Erythroblast (primary cell): ENCODE measurements at regions not wholly inside any gene's neighbourhood (a gene's known extent, or its start where the extent isn't known, plus 50 kb on each side); places are given as distances from the start of the nearest gene placed in this dataset.

ENCODE experiments used
- GATA1 ChIP-seq: IDR thresholded peaks from 2 replicates; pipeline ENCODE4 v1.6.1; 2011; ENCODE audit warnings: low read depth, mild to moderate bottlenecking, control low read depth, low read length, moderate library complexity
- POLR2A ChIP-seq: IDR thresholded peaks from 2 replicates; pipeline ENCODE4 v1.6.1; 2011; ENCODE audit warnings: mild to moderate bottlenecking, low read length

- no peak for TF ChIP-seq POLR2A
- TF ChIP-seq GATA1, result no peak
These were observed 55.1 kb upstream of the ZCCHC13 start for GRCh38 chrX:74248889-74249288.
